ENCODE measurements at regions not wholly inside any gene's neighbourhood (a gene's known extent, or its start where the extent isn't known, plus 50 kb on each side); places are given as distances from the start of the nearest gene placed in this dataset.

DNA sequence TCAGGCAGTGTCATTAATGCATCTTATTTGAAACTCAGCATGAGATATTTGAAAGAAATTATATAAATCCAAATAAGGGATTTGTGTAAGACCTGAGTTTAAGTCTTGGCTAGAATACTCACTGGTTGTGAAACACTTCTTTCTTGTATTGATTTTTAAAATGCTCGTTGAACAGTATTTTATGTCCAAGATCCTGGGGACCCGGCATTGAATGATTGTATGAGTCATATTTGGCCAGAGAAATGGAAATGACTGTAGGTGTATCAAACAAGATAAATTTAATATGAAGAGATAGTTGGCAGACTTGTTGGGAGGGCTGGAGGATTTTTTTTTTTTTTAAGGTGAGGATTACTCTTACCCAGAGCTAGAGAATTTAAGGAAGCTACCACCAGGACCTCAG lies 606.1 kb upstream of the CPEB2 start:
- DNase-seq, result no peak
- no peak overlapping the region for H3K4me3 Mint-ChIP-seq
- H3K9me3 Mint-ChIP-seq, result no peaks in the 10 kb centered on the region
- peaks cover 7% of the 10 kb centered on the region for H3K27me3 Mint-ChIP-seq (ENCODE audit: low read depth, poor library complexity)
- TF ChIP-seq, protein P1, sequence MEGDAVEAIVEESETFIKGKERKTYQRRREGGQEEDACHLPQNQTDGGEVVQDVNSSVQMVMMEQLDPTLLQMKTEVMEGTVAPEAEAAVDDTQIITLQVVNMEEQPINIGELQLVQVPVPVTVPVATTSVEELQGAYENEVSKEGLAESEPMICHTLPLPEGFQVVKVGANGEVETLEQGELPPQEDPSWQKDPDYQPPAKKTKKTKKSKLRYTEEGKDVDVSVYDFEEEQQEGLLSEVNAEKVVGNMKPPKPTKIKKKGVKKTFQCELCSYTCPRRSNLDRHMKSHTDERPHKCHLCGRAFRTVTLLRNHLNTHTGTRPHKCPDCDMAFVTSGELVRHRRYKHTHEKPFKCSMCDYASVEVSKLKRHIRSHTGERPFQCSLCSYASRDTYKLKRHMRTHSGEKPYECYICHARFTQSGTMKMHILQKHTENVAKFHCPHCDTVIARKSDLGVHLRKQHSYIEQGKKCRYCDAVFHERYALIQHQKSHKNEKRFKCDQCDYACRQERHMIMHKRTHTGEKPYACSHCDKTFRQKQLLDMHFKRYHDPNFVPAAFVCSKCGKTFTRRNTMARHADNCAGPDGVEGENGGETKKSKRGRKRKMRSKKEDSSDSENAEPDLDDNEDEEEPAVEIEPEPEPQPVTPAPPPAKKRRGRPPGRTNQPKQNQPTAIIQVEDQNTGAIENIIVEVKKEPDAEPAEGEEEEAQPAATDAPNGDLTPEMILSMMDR (IDR thresholded peaks at IDR 0.05), result no peak
- no peaks in the 10 kb centered on the region for H3K36me3 Mint-ChIP-seq (ENCODE audit: low read depth)
- H3K27ac Mint-ChIP-seq, result no peak overlapping the region
- H3K4me1 Mint-ChIP-seq, result no peaks in the 10 kb centered on the region

DNA sequence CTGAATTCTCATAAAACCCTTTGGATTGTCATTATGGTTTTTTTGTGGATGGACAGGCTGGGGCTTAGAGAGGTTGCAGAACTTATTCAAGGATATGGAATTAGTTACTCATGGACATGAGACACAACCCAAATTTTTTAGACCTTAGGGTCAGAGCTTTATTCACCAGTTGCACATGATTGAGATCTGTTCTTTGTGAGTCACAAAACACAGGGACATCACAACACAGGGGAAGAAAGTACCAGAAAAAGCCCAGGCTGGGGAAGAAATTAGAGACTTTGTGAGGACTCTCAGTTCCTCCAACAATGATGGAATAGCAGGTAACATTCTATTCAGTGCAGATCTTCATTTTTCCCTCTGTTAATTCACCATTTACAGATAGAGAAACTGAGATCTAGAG lies 602.4 kb upstream of the CPEB2 start:
- no peak overlapping the region for H3K27ac Mint-ChIP-seq
- DNase-seq, result no peak
- no peak overlapping the region for H3K4me3 Mint-ChIP-seq
- no peaks in the 10 kb centered on the region for H3K9me3 Mint-ChIP-seq
- H3K4me1 Mint-ChIP-seq, result no peaks in the 10 kb centered on the region
- TF ChIP-seq, protein P1 (IDR thresholded peaks at IDR 0.05), result no peak
- peaks cover 8% of the 10 kb centered on the region for H3K27me3 Mint-ChIP-seq (ENCODE audit: low read depth, poor library complexity)
- no peaks in the 10 kb centered on the region for H3K36me3 Mint-ChIP-seq (ENCODE audit: low read depth)

DNA sequence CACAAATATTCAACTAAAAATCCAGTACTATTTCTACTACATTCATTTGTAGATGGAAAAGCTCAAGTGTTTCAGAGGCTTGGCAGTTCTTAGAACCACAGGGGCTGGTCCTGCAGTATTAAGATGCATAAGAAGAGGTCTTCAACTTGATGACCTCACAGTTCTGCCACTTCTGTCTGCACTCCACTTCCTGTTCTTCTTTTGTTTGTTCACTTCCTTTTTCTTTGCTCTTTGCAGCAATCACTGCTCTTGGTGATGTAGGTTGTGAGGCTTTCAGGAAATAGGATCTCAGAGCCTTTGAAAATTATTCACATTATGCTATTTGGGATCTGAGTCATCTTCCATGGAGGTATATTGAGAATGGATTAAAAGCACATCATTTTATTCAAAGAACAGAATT lies 602.0 kb upstream of the CPEB2 start:
- Mint-ChIP-seq H3K27me3 (ENCODE audit: low read depth, poor library complexity) (peaks cover 8% of the 10 kb centered on the region), H3K9me3 (no peaks in the 10 kb centered on the region), H3K4me3 (no peak overlapping the region), H3K36me3 (ENCODE audit: low read depth) (no peaks in the 10 kb centered on the region), H3K4me1 (no peaks in the 10 kb centered on the region), H3K27ac (no peak overlapping the region)
- TF ChIP-seq, protein P1 (IDR thresholded peaks at IDR 0.05), result no peak
- DNase-seq, result no peak

DNA sequence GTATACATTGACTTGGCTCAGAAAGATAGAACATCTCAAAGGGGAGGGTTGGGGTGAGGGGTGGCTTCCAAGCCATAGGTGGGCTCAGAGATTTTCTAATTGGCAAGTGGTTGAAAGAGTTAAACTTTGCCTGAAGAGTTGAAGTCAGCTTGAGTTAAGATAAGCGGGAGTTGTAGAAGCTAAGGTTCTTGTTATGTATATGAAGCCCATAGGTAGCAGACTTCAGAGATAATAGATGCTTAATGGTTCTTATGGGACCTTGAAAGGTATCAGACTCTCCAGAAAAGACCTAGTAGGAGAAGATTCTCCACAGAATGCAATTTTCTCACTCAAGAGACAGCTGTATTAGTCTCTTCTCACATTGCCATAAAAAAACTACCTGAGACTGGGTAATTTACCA lies 599.1 kb upstream of the CPEB2 start:
- H3K9me3 Mint-ChIP-seq, result no peaks in the 10 kb centered on the region
- TF ChIP-seq, protein P1 (IDR thresholded peaks at IDR 0.05), result no peak
- no peaks in the 10 kb centered on the region for H3K4me1 Mint-ChIP-seq
- no peak overlapping the region for H3K4me3 Mint-ChIP-seq
- no peak overlapping the region for H3K27ac Mint-ChIP-seq
- no peak for DNase-seq
- H3K36me3 Mint-ChIP-seq (ENCODE audit: low read depth), result no peaks in the 10 kb centered on the region
- peaks cover 7% of the 10 kb centered on the region for H3K27me3 Mint-ChIP-seq (ENCODE audit: low read depth, poor library complexity)

DNA sequence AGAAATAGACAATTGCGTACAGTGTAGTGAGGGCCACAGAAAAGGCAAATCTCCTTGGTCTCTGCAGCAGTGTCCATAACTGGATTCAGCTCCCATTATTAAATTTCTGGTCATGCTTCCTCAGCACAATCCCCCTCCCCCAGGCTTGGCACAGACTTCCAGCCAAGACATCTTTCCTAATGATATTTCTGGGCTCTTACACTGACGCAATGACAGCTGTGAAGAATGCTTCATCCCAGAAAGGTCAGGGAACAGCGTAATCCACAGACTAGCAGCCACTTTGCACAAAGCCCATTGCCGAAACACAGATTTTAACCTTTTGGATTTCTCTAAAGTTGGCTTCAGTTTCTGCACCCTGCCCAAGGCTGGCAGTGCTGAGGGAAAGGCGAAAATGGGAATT lies 597.6 kb upstream of the CPEB2 start:
- no peak overlapping the region for H3K4me3 Mint-ChIP-seq

GRCh38 chr4:14410516-14410915 lies 591.8 kb upstream of the CPEB2 start:
- no peaks in the 10 kb centered on the region for H3K36me3 Mint-ChIP-seq (ENCODE audit: low read depth)
- peak; percentile 3 for DNase-seq
- no peaks in the 10 kb centered on the region for H3K9me3 Mint-ChIP-seq
- no peak overlapping the region for H3K4me3 Mint-ChIP-seq
- H3K27ac Mint-ChIP-seq, result no peak overlapping the region
- H3K27me3 Mint-ChIP-seq (ENCODE audit: low read depth, poor library complexity), result peaks cover 3% of the 10 kb centered on the region
- peaks cover 9% of the 10 kb centered on the region for H3K4me1 Mint-ChIP-seq
- TF ChIP-seq, protein P1 (IDR thresholded peaks at IDR 0.05), result no peak

More for the DNA sequence above, 597.6 kb upstream of the CPEB2 start:
- Mint-ChIP-seq H3K36me3 (ENCODE audit: low read depth) (no peaks in the 10 kb centered on the region), H3K27me3 (ENCODE audit: low read depth, poor library complexity) (peaks cover 7% of the 10 kb centered on the region), H3K27ac (no peak overlapping the region), H3K9me3 (no peaks in the 10 kb centered on the region), H3K4me1 (no peaks in the 10 kb centered on the region)
- TF ChIP-seq, protein P1 (IDR thresholded peaks at IDR 0.05), result no peak
- no peak for DNase-seq
